HG03469 (cell line): ENCODE measurements at regions not wholly inside any gene's neighbourhood (a gene's known extent, or its start where the extent isn't known, plus 50 kb on each side); places are given as distances from the start of the nearest gene placed in this dataset.

Experiments
- ATAC-seq: cut with Tn5 transposase; IDR thresholded peaks from one replicate; pipeline ENCODE4 v1.9.1; 2021; ENCODE audit warnings: mild to moderate bottlenecking, moderate library complexity, moderate number of reproducible peaks; ENCODE audit not compliant: unreplicated experiment

- no peak for ATAC-seq
Measured at GRCh38 chr2:118477111-118477862, 370.2 kb downstream of the EN1 start.

- no peak for ATAC-seq
Measured at GRCh38 chr2:118475622-118476205, 371.7 kb downstream of the EN1 start.

GRCh38 chr2:118474541-118474920 lies 372.9 kb downstream of the EN1 start:
- no peak for ATAC-seq

GRCh38 chr2:118473846-118474540 lies 373.5 kb downstream of the EN1 start:
- no peak for ATAC-seq

- no peak for ATAC-seq
Measured at GRCh38 chr2:118473241-118473640, 374.2 kb downstream of the EN1 start.

GRCh38 chr2:118470297-118470696 lies 377.2 kb downstream of the EN1 start:
- ATAC-seq, result no peak

- no peak for ATAC-seq
Measured at GRCh38 chr2:118469103-118469502, 378.3 kb downstream of the EN1 start.

- ATAC-seq, result no peak
Measured at GRCh38 chr2:118464546-118465265, 376.4 kb downstream of the INSIG2 start.

- no peak for ATAC-seq
Measured at GRCh38 chr2:118464046-118464445, 375.8 kb downstream of the INSIG2 start.

- ATAC-seq, result no peak
Measured at GRCh38 chr2:118460425-118460824, 372.2 kb downstream of the INSIG2 start.

GRCh38 chr2:118459426-118459825 lies 371.2 kb downstream of the INSIG2 start:
- no peak for ATAC-seq

GRCh38 chr2:118457951-118458350 lies 369.7 kb downstream of the INSIG2 start:
- no peak for ATAC-seq

GRCh38 chr2:118449401-118449800 lies 361.1 kb downstream of the INSIG2 start:
- no peak for ATAC-seq

GRCh38 chr2:118443596-118443995 lies 355.3 kb downstream of the INSIG2 start:
- ATAC-seq, result no peak

GRCh38 chr2:118442996-118443553 lies 354.8 kb downstream of the INSIG2 start:
- no peak for ATAC-seq

GRCh38 chr2:118442046-118442445 lies 353.8 kb downstream of the INSIG2 start:
- ATAC-seq, result no peak

- ATAC-seq, result no peak
Measured at GRCh38 chr2:118440404-118441098, 352.3 kb downstream of the INSIG2 start.

- ATAC-seq, result no peak
Measured at GRCh38 chr2:118437501-118437900, 349.2 kb downstream of the INSIG2 start.

- ATAC-seq, result no peak
Measured at GRCh38 chr2:118431997-118432396, 343.7 kb downstream of the INSIG2 start.

GRCh38 chr2:118431586-118431985 lies 343.3 kb downstream of the INSIG2 start:
- ATAC-seq, result no peak

- ATAC-seq, result no peak
Measured at GRCh38 chr2:118431165-118431517, 342.9 kb downstream of the INSIG2 start.
